GM12864 (cell line): ENCODE measurements at regions not wholly inside any gene's neighbourhood (a gene's known extent, or its start where the extent isn't known, plus 50 kb on each side); places are given as distances from the start of the nearest gene placed in this dataset.

Experiments
- DNase-seq: peaks from one replicate; pipeline ENCODE4 v3.0.0-alpha.2; 2011; ENCODE audit warnings: low read depth
- H3K4me3 ChIP-seq: 2 replicates; pipeline ENCODE4 v1.5.1; 2011; ENCODE audit warnings: mild to moderate bottlenecking, low read depth, low read length, control low read depth
- TF ChIP-seq, protein P1 (sequence below): IDR thresholded peaks from 2 replicates; pipeline ENCODE4 v1.5.1; 2011; ENCODE audit warnings: low read depth, mild to moderate bottlenecking, moderate library complexity, low read length, control low read depth, inconsistent platforms; ENCODE audit errors: missing control alignments

DNA sequence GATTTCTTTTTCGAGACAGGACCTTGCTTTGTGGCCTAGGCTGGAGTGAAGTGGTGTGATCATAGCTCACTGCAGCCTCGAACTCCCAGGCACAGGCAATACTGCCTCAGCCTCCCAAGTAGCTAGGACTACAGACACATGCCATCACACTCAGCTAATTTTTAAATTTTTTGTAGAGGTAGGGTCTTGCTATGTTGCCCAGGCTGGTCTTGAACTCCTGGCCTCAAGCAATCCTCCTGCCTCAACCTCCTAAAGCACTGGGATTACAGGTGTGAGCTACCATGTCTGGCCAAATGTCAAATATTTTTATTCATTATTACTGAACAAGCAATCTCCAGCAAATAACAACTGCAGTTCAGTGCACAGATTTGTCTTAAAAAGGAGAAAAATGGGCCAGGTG, 131.7 kb upstream of the IFNGR1 start:
- no peak overlapping the region for H3K4me3 ChIP-seq
- DNase-seq, result no peak
- TF ChIP-seq, protein P1, sequence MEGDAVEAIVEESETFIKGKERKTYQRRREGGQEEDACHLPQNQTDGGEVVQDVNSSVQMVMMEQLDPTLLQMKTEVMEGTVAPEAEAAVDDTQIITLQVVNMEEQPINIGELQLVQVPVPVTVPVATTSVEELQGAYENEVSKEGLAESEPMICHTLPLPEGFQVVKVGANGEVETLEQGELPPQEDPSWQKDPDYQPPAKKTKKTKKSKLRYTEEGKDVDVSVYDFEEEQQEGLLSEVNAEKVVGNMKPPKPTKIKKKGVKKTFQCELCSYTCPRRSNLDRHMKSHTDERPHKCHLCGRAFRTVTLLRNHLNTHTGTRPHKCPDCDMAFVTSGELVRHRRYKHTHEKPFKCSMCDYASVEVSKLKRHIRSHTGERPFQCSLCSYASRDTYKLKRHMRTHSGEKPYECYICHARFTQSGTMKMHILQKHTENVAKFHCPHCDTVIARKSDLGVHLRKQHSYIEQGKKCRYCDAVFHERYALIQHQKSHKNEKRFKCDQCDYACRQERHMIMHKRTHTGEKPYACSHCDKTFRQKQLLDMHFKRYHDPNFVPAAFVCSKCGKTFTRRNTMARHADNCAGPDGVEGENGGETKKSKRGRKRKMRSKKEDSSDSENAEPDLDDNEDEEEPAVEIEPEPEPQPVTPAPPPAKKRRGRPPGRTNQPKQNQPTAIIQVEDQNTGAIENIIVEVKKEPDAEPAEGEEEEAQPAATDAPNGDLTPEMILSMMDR, result no peak

DNA sequence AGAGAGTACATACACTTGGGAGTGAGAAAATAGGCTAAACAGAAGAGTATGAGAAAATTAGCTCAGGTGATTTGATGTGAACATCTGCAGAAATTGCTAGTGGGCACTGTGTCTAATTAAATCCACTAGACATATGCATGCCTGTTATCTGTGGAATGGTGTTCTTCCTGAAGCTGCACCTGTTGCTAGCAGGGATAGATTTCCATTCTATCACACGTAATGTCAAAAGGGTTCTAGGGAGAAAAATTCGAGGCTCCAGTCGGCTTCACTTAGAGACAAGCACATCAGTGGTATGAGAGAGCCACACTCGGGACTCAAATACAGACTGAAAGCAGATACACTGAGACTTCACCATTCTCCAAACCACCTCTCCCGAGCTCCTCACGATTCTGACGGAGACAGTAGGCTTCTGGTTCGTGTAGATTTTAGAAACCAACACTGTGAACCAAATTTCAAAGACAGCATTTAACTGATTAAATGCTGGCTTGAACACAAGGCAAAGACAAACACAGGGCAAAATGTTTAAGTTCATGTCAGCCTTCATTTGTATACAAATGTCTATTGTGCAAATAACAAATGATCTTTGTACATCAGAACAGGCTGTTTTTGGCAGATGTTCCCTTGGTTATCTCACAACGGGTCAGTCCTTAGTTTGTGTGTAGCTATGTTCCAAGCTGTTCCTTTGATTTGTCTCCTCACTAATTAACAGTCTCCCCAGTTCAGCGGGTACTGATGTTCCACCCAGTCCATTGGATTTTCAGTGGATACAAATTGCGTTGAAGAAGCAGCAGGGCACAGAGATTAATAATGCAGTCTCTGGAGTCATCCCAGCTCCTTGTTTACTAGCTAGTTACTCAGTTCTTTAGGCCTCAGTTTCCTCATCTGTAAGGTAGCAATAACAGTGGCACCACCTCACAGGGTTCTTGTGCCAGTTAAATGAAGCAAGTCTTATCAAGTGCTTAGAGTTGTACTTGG, 131.0 kb upstream of the IFNGR1 start:
- no peak for DNase-seq
- H3K4me3 ChIP-seq, result no peak overlapping the region
- TF ChIP-seq, protein P1, result no peak

DNA sequence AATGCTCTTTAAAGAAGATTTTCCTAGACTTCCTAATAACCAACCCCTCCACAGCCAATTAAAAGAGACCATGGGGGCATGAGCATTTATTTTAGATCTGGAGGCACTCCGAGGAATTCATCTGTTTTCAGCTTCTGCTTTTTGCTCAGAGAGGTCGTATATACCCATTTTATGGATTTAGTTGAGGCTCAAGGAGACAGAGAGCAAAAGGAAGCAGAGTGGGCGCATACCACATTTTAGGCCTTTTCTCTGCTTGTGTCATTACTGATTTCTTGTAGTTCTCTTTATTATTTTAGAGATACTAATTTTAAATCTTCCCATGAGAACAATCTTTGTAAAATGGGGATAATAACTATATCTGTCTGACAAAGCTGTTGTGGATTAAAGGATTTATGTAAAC, 129.6 kb upstream of the IFNGR1 start:
- no peak for DNase-seq
- no peak overlapping the region for H3K4me3 ChIP-seq
- TF ChIP-seq, protein P1, result no peak

DNA sequence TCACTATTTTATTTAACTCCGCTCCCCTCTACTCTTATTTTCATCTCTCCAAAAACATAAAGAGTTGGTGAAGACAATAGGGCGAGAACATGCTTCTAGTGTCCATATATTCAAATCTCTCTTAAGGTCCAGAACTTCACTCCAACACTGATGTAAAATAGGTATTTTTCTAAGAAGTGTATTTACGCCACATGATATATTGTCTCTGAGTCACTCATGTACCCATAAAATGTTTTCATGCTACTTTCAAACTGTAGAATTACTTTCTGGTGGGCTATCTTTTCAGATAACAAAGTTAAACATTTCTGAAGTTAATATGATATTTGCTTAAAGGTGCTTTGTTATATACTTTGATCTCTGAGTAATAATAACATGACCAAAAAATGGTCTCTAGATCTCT, 124.1 kb upstream of the IFNGR1 start:
- TF ChIP-seq, protein P1, result no peak
- DNase-seq, result no peak
- H3K4me3 ChIP-seq, result no peak overlapping the region

DNA sequence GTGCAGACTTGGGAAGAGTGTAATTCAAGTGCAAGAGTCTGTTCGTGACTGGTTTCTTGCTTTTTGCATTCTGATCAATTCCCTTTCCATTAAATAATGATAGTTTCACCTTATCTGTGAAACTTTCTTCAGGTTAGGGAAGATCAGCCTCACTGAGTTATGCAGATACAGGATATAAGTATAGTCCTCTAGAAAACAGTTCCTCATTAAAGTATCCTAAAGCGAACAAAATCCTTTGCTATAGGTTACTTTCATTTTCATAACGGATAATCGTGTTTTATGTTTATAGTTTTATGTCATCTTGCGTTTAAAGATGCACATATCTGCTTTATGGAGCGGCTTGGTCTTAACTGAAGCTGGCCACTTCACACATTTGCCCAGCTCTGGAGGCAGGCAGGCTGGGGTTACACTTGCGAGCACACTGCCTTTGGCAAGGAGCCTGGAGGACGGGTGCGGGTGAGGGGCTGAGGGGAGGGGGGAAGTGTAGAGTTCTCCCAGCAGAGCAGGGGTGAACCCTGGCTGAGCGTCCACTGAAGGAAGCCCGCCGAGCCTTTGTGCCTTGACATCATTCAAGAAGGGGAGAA, 123.5 kb upstream of the IFNGR1 start:
- TF ChIP-seq, protein P1, result no peak
- peak overlapping the region; percentile 32 for H3K4me3 ChIP-seq
- no peak for DNase-seq

DNA sequence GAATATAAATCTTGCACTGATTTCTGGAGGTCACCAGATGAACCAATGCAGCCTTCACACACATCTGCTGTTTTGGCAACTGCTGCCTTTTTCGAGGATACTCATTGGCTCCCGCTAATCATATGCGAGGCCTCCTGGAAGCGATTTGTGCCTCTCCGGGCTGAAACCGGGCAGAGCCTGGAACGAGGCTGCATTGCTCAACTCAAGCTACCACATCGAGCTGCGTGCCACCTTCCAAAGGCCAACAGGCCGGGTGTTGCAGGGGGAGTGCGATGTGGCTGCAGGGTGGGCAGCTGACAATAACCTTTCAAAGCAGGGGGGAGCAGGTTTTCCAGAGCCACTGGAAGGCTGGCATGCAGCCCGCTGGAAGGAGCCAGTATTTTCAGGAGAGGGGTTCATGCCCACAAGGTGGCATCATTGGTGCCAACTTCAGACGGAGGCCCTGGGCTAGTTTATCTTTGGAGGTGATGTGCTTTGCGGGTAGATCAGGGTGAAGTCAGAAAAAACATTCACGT, 122.6 kb upstream of the IFNGR1 start:
- H3K4me3 ChIP-seq, result no peak overlapping the region
- TF ChIP-seq, protein P1, result peak; percentile 47
- no peak for DNase-seq
